ENCODE measurements at regions not wholly inside any gene's neighbourhood (a gene's known extent, or its start where the extent isn't known, plus 50 kb on each side); places are given as distances from the start of the nearest gene placed in this dataset.

- TF ChIP-seq POLR2AphosphoS5 (IDR thresholded peaks at IDR 0.05; ENCODE audit: low read depth, low read length) (peak; percentile 57; the same call in 1 of the 2 replicates), TAF1 (IDR thresholded peaks at IDR 0.05; ENCODE audit: low read depth, low read length) (no peak), JUND (IDR thresholded peaks at IDR 0.05; ENCODE audit: low read length) (no peak), KDM1A (IDR thresholded peaks at IDR 0.05; ENCODE audit: borderline replicate concordance, low read length) (0 out of 2 replicates have a peak, but pooled peaks have one; percentile 13), HDAC6 (IDR thresholded peaks at IDR 0.05; ENCODE audit: low read depth, low read length) (no peak), YY1 (IDR thresholded peaks at IDR 0.05; ENCODE audit: low read depth, low read length) (no peak), POLR2A (IDR thresholded peaks at IDR 0.05; ENCODE audit: control extremely low read depth in 1 of 2, low read depth in 2 of 2, low read length in 2 of 2) (peak in 1 of 2 experiments; percentile 33; a peak in 1 of 3 replicates), ZNF274 (IDR thresholded peaks at IDR 0.05; ENCODE audit: borderline replicate concordance, extremely low read depth, low read length) (no peak), RFX5 (IDR thresholded peaks at IDR 0.05; ENCODE audit: borderline replicate concordance, low read depth, low read length) (no peak), SIX5 (IDR thresholded peaks at IDR 0.05; ENCODE audit: low read depth, low read length) (no peak), POU5F1 (IDR thresholded peaks at IDR 0.05; ENCODE audit: low read depth, low read length) (no peak)
These were observed 52.9 kb upstream of the UNC93A start (continued) for GRCh38 chr6:167238146-167238693.

Data from H1 (cell line).